Femur (tissue), 1 donor: ENCODE measurements at regions not wholly inside any gene's neighbourhood (a gene's known extent, or its start where the extent isn't known, plus 50 kb on each side); places are given as distances from the start of the nearest gene placed in this dataset.

Experiments used
- DNase-seq: peaks from one replicate; pipeline ENCODE4 v3.0.0-alpha.2; 2017

DNA sequence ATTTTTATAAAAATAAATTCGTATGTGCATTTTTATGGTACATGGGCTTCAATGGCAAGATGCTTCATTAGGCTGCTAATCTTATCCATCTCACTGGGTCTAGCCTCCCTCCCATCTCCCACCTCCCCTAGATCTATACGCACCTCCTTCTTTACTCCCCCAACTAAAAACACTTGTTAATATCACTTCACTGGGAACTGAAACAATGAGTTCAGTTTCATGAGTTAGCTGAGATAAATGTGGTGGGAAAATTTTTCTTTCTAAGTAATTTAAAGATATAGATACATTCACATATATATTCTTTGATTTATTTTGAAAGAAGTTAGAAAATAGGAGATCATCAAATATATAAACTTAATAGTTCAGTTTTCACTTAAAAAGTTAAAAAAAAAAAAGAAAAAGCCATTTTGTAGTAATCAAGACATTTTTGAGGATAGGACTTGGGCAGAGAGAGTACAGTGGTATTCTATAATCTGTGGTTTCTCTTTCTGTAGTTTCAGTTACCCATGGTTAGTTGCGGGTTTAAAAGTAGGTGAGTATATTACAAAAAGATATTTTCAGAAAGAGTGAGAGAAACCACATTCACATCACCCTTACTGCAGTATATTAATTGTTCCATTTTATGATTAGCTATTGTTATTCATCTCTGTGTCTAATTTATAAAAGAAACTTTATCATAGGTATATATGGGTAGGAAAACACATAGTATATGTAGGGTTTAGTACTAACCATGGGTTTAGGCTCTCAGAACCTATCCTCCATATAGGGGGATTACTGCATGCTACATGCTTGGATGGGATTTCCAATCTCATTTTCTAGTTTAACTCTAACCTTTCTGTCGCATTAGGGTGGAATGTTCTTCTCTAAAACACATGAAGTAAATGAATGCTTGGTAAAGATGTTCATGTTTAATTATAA lies 316.0 kb upstream of the CBLB start:
- DNase-seq, result no peak

DNA sequence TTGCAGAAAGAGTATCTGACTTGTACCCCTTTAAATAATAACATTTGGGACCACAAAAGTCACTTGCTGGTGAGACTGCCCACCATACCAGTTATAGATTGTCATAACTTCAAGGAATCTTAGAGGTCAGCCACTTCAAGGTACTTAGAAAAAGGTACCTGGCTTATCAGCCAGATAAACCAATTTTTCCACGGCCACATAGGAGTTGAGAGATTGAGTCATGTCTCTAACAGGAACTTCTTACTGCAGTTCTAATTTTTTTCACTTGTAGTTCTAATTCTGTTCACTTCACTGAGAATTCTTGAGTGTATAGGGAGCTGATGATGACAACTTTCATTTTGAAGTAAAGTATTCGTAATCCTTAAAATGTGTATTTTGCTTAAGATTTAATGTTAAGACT lies 317.1 kb upstream of the CBLB start:
- no peak for DNase-seq

DNA sequence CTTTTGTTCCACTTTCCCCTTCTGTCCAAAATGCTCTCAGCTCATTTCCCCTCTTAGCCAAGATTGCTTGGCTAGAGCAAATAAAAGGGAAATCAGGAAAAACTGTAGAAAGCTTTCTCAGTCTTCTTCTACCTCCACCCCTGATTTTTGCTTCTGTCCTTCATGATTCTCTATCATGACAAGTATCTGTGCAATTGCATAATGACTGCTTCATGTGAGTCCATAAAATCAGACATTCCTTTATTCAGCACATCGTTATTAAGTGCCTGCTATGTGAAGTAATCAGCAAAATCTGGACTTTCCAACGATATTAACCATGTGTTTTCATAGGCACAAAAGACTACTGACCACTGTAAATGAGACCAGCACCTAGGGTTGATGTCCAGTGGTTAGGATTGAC lies 321.5 kb upstream of the CBLB start:
- no peak for DNase-seq

DNA sequence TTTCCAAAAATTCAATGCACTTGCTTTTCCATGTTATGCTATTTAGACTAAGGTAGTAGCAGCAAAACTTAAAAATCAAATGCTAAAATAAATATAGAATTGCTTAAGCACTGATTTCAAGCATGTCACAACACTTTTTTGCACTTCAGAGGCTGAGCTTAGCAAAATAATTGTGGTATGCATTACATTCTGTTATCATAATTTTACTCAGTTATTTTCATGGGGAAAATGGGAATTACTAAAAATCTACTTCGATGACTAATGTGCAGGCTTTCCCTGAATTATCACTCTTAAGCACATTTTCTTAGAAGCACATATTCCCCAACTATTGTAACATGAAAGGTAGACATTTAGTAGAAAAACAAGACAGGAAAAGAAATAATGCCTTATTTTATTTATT lies 322.4 kb upstream of the CBLB start:
- no peak for DNase-seq

DNA sequence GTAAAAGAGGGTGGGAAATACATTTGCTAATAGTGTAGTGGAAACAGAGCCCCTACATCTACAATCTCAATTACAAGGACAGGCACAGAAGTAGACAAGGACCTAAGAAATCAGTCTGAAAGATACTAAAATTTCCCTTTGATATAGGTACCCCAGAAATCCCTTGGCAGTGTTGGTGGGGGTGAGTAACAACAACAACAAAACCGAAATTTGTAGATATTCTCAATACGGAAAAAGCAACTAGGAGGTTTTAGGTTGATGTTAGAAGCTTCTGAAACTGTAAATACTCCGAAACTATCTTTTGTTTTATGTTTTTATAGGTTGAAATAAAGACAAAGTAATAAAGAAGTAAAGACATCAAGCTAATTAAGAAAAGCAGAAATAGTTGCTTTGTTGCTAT lies 323.1 kb upstream of the CBLB start:
- no peak for DNase-seq

DNA sequence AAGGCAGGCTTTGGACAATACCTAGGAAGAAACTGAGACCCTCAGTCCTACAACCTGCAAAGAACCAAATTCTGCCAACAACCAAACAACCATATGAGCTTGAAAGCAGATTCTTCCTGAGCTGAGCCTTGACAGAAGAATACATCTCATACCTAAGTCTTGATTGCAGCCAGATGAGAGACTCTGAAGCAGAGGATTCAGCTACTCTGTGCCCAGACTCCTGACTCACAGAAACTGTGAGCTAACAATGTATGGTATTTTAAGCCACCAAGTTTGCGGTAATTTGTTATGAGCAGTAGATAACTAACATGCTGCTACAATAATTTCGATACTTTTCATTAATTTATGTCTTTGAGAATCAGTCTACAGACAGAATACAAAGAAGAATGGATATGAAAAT lies 325.1 kb upstream of the CBLB start:
- DNase-seq, result no peak

DNA sequence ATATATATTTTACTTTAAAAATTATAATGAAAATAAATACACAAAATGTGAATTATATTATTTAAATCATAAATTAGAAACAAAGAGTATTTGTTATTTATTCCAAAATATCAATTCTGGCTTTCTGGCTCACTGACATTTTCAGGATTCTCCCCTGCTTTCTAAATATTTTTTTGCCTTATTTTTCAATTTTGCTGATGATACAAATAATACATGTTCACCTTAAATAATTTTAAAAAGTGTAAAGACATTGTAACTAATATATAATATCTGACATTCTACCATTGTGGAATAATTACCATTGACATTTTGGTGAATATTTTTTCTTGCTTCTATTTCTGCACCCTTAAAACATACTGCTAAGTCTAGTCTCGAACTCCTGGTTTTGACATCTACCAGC lies 325.9 kb upstream of the CBLB start:
- DNase-seq, result no peak

DNA sequence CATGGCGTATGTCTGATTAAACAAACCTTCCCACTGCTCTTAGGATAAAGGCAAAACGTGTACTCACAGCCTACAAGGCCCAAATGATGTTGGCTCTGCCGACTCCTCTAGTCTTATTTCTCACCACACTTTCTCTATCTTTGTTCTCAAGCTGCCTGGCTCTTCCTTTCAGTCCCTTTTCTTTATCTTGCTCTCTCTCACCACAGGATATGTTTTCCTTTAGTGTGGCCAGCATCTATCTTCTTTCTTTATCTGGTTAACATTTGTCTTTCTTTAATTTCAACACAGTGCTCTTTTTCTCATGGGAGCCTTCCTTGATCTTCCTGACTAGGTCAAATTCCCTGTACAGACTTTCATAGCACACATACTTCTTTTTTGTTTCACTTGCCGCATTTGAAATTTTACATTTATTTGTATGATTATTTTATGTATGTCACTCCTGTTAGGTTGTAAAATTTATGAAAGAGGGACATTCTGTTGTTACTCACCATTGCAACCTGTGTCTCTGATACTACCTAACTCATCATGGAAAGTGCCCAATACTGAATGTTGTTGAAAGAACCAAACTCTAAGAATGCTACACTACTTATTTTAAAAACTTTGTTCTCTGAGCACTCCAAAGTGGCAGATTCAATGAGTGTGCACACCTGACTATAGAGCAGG lies 328.9 kb upstream of the CBLB start:
- no peak for DNase-seq

DNA sequence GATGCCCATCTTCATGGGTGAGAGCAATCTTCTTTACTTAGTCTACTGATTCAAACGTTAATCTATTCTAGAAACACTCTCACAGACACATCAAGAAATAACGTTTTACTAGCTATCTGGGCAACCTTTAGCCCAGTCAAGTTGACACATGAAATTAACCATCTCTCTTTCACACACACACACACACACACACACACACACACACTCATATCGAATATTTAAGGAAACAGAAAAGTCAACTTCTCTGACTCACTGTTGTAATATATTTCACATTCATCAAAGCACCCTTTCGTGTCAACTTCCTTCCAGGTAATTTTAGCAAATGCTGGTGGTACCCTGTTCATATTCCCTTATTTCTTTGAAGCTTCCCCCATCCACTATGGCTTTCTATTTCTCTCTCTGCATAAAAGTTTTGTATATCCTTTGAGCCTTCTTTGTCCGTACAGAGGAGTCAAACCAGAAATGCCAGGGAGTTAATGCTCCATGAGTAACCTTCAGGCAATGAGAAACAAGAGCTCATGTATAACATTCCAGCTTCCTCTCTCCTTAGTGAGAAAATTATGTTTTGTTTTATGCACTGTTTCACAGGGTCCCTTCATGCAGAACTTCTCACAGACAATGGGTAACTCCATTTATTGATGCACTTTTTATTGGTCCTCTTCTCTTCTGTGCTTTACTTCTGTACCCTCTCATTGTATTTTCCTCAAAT lies 335.5 kb upstream of the CBLB start:
- DNase-seq, result no peak

DNA sequence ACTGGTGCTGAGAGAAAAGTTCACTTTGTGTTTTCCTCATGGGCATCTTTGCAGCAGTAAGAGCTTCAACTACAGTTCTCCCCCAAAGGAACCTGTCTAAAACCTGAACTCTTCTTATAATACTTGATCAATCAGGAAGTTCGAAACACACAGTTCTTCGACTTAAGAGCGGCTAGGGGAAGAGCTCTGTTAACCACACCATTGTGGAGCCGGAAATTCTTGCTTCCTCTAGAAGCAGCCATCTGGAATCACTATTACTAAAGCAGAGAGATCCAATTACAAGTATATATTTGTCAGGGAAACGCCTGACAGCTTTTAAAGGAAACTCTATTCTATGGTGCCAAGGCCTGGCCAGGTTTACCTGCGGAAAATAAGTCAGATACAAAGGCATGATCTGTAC lies 337.3 kb upstream of the CBLB start:
- peak; percentile 51 for DNase-seq

DNA sequence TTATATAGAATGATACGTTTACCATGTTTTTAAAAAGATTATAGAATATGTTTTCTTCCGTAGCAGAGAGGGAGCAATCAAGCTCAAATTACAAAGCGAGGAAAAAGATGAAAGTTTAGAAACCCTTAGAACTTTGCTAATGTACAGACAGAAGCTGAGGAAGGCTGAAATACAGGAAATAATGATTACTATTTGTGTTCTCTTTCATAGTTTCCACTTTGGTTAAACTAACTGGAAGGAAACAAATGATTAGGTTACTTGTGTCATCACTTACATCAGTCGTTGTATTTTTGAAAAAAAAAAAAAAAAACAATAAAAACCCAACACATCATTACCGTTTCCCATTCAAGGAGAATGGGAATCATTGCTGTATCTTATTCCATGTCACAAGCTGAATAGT lies 337.8 kb upstream of the CBLB start:
- DNase-seq, result no peak

DNA sequence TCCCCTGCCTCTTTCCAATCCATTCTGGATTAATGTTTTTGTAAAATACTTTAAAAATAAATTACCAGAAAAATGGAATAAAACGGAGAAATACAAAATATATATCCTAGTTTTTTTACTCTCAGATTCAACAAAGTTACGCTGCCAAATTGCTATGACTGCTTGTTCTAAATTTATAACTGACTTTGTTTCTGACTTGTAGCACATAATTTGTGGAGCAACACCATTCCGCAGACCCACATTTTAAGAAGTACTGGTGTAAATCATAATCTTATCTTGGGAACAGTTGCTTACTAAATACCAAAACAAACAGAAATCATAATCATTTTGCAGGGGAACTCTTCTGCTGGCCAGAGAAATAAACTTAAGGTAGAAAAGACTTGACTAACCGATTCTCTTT lies 339.4 kb upstream of the CBLB start:
- DNase-seq, result no peak

DNA sequence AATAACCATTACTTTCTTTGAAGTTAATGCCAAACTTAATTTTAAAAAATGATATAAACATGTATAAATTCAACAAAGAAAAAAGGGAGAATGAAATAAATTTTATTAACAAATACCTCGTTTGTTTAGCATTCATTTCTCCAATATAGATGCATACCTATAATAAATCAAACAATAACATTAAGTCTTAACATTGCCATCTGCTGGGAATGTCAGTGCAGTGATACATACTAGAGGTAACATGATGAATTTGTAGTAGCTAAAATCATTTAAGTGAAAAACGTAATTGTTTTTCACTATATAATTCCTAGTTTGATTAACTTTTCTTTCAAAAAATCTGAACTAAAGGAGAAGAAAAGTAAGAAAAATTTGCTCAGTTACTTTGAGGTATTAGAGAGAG lies 340.2 kb upstream of the CBLB start:
- DNase-seq, result no peak

DNA sequence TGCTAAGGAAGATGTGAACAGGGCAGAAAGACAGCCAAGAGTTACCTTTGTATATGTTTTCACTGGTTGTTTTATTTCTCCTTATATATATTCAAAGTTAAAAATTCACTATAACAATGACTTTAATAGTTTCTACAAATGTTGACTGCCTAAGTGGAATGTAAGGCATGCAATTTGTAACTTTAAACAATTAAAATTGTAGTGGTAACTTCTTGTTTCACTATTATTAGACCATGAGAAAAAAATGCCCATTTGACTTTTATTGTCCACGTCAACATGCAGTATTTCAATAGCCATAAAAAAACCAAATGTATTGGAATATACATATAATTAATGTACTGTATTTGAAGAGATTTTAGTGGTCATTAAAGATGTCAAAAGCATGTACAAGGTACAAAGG lies 340.7 kb upstream of the CBLB start:
- DNase-seq, result no peak

DNA sequence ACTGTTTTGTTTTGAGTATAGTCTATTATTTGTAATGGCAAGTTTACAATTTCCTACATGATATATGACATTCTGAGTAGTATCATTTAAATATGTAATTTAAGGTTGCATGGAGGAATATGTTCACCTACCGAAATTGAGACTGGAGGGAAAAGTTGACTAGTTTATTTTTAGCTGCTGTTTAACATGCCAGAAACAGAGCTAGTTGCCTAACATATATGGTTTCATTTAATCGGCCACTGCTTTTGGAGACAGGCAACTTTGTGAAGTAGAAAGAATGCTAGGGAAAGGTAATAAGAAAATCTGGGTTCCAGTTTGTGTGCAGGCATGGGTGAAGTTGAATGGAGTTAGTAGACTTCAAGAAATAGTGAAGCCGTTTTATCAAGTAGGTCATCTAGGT lies 342.1 kb upstream of the CBLB start:
- no peak for DNase-seq

DNA sequence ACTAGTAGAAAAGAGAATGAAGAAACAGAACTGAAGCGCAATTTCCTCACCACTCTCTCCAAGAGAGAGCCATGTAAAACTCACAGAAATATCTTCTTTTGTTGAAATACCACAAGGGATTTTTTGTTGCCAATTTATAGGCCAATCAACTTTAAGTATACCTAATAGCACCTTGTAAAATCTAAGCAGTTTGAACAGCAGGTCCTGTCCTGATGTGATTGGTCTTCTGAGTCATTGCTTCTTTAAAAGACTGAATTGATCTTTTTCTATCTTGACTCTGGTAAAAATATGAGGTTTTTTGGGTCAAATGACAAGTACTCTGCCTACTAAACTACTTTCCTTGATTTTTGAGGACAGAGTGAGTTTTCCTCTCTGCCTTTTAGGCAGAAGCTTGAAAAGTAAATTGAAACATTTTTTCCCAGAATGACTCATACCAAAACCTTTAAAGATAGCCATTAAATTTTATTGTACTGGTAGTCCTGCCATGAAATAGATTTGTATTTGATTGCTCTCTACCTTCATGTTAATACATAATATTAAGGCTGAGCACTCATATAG lies 343.9 kb upstream of the CBLB start:
- no peak for DNase-seq

DNA sequence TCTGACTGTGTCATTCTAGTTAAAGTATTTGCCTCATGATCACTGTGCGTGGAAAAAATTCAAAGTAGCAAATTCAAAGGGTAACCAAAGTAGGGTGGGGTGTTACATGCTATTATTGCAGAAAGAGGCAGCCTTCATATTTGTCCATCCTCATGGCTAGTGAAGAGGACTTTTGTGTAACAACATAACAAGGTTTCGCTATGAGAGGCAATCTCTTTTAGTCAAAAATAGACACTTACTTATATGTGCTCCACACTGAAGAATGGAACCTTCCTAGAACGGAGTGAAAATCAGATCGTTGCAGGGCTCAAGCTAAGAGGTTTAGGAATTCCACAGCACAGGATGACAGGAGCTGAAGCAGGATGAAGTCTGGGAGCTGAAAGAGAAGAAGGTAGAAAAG lies 345.1 kb upstream of the CBLB start:
- DNase-seq, result no peak

DNA sequence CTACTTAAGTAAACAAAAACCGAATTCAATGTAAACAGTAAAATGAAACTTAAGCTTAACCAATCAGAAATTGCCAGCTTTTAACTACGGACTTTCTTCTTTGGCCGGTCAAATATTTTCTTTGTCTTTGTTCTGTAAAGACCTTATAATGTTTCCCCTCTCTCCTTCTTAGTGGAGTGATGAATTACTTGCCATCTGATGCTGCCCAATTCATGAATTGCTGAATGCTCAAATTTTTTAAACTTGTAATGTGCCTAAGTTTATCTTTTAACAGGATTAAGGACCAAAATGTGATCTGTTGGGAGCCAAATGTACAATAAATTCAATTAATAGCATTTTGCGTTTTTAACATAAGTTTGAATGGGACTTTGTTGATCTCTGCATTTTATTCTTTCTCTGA lies 345.8 kb upstream of the CBLB start:
- no peak for DNase-seq

DNA sequence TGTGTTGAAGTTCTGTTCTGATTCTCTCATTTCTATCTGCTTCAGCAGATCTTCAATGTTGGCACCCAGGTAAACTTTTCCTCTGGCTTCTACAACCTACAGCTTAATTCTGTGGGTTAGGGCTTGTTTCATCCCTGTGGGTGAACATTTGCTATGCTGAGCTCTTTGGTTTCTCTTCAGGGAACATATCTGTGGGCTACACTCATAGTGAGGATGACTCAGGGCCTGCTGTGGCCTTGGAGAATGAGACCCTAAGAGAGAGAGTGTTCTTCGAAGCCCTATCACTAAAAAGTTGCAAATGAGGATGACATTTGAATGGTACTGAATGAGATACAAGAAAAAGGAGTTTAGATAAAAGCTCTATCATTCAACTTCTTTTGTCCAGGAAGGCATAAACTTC lies 346.2 kb upstream of the CBLB start:
- no peak for DNase-seq

DNA sequence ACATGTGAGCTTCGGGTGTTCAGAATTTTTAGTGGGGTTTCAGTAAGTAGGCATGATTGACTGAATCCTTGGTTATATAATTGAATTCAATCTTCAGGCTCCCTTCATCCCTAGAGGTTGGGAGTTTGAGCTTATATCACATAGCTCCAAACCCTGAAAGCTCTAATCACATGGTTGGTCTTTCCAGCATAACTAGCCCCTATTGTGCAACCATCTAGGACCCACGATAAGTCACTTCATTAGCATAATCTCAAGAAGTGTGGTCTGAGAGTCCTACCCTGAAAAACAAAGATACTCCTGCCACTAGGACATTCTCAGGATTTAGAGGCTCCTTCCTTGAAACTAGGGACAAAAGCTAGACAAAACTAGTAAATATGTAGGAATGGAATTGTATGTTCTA lies 348.9 kb upstream of the CBLB start:
- no peak for DNase-seq

DNA sequence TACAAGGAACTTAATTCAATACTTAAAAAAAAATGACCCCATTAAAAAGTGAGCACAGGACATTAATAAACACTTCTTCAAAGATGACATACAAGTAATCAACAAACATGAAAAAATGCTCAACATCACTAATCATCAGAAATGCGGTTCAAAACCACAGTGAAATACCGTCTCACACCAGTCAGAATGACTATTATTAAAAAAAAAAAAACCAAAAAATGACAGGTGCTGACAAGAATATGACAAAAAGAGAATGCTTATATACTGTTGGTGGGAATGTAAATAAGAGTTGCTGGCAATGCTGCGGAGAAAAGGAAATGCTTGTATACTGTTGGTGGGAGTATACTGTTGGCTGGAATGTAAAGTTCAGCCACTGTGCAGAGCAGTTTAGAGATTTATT lies 358.3 kb upstream of the CBLB start:
- no peak for DNase-seq

DNA sequence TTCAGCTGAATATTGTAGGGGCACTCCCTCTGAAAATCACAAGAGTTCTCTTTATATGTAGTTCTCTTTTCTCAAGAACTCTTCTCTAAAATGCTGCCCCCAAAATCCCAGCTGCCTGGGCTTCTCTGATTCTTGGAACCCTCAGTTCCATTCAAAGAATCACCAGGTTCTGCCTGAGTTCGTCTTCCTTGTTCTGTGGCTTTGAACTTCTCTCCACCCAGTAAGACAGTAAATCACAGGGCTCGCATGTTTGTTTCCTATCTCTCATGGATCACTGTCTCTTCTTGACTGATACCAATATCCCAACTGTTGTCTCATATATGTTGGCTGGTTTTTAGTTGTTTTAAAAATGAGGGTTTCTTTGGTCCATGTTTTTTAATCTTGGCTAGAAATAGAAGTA lies 359.5 kb upstream of the CBLB start:
- DNase-seq, result no peak

DNA sequence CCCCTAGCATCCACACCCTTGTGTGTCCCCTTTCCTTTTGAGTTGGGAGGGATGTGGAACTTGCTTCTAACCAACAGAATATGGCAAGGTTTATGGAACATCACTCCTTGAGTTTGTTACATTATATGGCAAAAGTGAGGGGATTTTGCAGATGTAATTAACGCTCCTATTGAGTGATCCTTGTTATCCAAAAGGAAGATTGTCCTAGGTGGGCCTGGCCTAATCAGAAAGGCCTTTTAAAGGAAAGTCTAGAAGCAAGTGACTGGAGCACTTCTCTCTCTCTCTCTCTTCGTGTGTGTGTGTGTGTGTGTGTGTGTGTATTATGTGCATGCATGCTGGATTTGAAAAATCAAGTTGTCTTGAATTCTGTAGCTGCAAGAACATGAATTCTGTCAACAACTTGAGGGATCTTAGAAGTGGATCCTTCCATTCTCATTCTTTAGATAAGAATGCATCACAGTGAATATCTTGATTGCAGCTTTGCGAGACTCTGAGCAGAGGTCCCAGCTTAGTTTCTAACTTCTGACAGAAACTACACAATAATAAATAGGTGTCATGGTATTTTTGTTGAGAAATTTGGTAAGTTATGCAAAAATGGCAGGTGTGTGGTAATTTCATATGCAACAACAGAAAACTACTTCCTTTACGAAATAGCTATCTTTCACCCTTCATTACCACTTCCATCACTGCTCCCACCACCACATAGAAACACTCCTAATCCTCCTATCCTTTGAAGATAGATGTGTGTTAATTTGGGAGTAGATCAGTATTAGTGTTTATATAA lies 360.9 kb upstream of the CBLB start:
- no peak for DNase-seq
